ENCODE measurements at regions not wholly inside any gene's neighbourhood (a gene's known extent, or its start where the extent isn't known, plus 50 kb on each side); places are given as distances from the start of the nearest gene placed in this dataset.

GRCh38 chr3:35389907-35390306 is 249.4 kb upstream of the ARPP21 start:
- no peak for DNase-seq (ENCODE audit: low spot score)
- ATAC-seq (ENCODE audit: low FRiP score) = no peak
- no peak for TF ChIP-seq CTCF (IDR thresholded peaks at IDR 0.05)

- ATAC-seq (ENCODE audit: low FRiP score) (no peak), DNase-seq (ENCODE audit: low spot score) (no peak)
- TF ChIP-seq CTCF (IDR thresholded peaks at IDR 0.05) = no peak
These were observed 247.1 kb upstream of the ARPP21 start for GRCh38 chr3:35392187-35392586.

- ATAC-seq (ENCODE audit: low FRiP score) (no peak), DNase-seq (ENCODE audit: low spot score) (no peak)
- TF ChIP-seq CTCF (IDR thresholded peaks at IDR 0.05) = no peak
These were observed 245.2 kb upstream of the ARPP21 start for GRCh38 chr3:35393901-35394799.

GRCh38 chr3:35394905-35395304 is 244.4 kb upstream of the ARPP21 start:
- ATAC-seq (ENCODE audit: low FRiP score) (no peak), DNase-seq (ENCODE audit: low spot score) (no peak)
- no peak for TF ChIP-seq CTCF (IDR thresholded peaks at IDR 0.05)

GRCh38 chr3:35401671-35402070 is 237.7 kb upstream of the ARPP21 start:
- no peak for DNase-seq (ENCODE audit: low spot score)

GRCh38 chr3:35404571-35404970 is 234.8 kb upstream of the ARPP21 start:
- DNase-seq (ENCODE audit: low spot score) = no peak
- ATAC-seq (ENCODE audit: low FRiP score) = no peak
- TF ChIP-seq CTCF (IDR thresholded peaks at IDR 0.05) = no peak

More at GRCh38 chr3:35401671-35402070, 237.7 kb upstream of the ARPP21 start:
- no peak for TF ChIP-seq CTCF (IDR thresholded peaks at IDR 0.05)
- ATAC-seq (ENCODE audit: low FRiP score) = no peak

- ATAC-seq (ENCODE audit: low FRiP score) = no peak
- no peak for DNase-seq (ENCODE audit: low spot score)
- no peak for TF ChIP-seq CTCF (IDR thresholded peaks at IDR 0.05)
These were observed 230.4 kb upstream of the ARPP21 start for GRCh38 chr3:35408882-35409281.

Measured in omental fat pad (tissue), 3 donors.